Stimulated activated memory B cell treated with anti-CD40 and anti-IgM and Interleukin-4, amounts not matched to agents 10 μg/mL and 1 μg/mL and 100 μg/mL, for 72 hours (primary cell): ENCODE measurements at regions not wholly inside any gene's neighbourhood (a gene's known extent, or its start where the extent isn't known, plus 50 kb on each side); places are given as distances from the start of the nearest gene placed in this dataset.

Experiments
- ATAC-seq: fragments of 150-1000 bp; cut with Tn5 transposase; 2 replicates; pipeline ENCODE4 v1.10.0; 2021
- H3K27ac Mint-ChIP-seq: one replicate; pipeline ENCODE4 v1.8.0; 2022; ENCODE audit warnings: mild to moderate bottlenecking, mixed read lengths
- H3K27me3 Mint-ChIP-seq: one replicate; pipeline ENCODE4 v1.8.0; 2022; ENCODE audit warnings: mixed read lengths
- H3K36me3 Mint-ChIP-seq: one replicate; pipeline ENCODE4 v1.8.0; 2022; ENCODE audit warnings: mixed read lengths
- H3K4me1 Mint-ChIP-seq: one replicate; pipeline ENCODE4 v1.8.0; 2022; ENCODE audit warnings: mixed read lengths
- H3K4me3 Mint-ChIP-seq: one replicate; pipeline ENCODE4 v1.8.0; 2022; ENCODE audit warnings: mild to moderate bottlenecking, moderate library complexity, mixed read lengths
- H3K9me3 Mint-ChIP-seq: one replicate; pipeline ENCODE4 v1.8.0; 2022; ENCODE audit warnings: mixed read lengths

GRCh38 chr15:45919806-45920205 is 285.0 kb downstream of the SQOR start:
- Mint-ChIP-seq H3K9me3 (peaks cover 8% of the 10 kb centered on the region), H3K27me3 (no peaks in the 10 kb centered on the region), H3K4me1 (no peaks in the 10 kb centered on the region), H3K36me3 (no peaks in the 10 kb centered on the region), H3K4me3 (no peak overlapping the region), H3K27ac (no peak overlapping the region)
- ATAC-seq = no peak

- ATAC-seq = no peak
- H3K27me3 Mint-ChIP-seq = no peaks in the 10 kb centered on the region
- H3K27ac Mint-ChIP-seq = no peak overlapping the region
- H3K4me3 Mint-ChIP-seq = no peak overlapping the region
- no peaks in the 10 kb centered on the region for H3K4me1 Mint-ChIP-seq
- no peaks in the 10 kb centered on the region for H3K36me3 Mint-ChIP-seq
- H3K9me3 Mint-ChIP-seq = peaks cover 4% of the 10 kb centered on the region
Measured at GRCh38 chr15:45921376-45921775, 286.5 kb downstream of the SQOR start.

- Mint-ChIP-seq H3K4me1 (no peaks in the 10 kb centered on the region), H3K9me3 (no peaks in the 10 kb centered on the region), H3K4me3 (no peak overlapping the region), H3K27ac (no peak overlapping the region), H3K27me3 (no peaks in the 10 kb centered on the region), H3K36me3 (no peaks in the 10 kb centered on the region)
- no peak for ATAC-seq
Measured at GRCh38 chr15:45921978-45922377, 287.1 kb downstream of the SQOR start.

- no peak overlapping the region for H3K27ac Mint-ChIP-seq
- H3K9me3 Mint-ChIP-seq = no peaks in the 10 kb centered on the region
- H3K36me3 Mint-ChIP-seq = no peaks in the 10 kb centered on the region
- ATAC-seq = no peak
- no peak overlapping the region for H3K4me3 Mint-ChIP-seq
- no peaks in the 10 kb centered on the region for H3K4me1 Mint-ChIP-seq
- H3K27me3 Mint-ChIP-seq = peaks cover 7% of the 10 kb centered on the region
Measured at GRCh38 chr15:45941367-45941766, 306.5 kb downstream of the SQOR start.

- H3K9me3 Mint-ChIP-seq = no peaks in the 10 kb centered on the region
- H3K4me1 Mint-ChIP-seq = no peaks in the 10 kb centered on the region
- H3K4me3 Mint-ChIP-seq = no peak overlapping the region
- no peak overlapping the region for H3K27ac Mint-ChIP-seq
- ATAC-seq = no peak
- no peaks in the 10 kb centered on the region for H3K27me3 Mint-ChIP-seq
- H3K36me3 Mint-ChIP-seq = no peaks in the 10 kb centered on the region
Measured at GRCh38 chr15:45943240-45943639, 308.4 kb downstream of the SQOR start.

- Mint-ChIP-seq H3K9me3 (no peaks in the 10 kb centered on the region), H3K27me3 (no peaks in the 10 kb centered on the region), H3K27ac (no peak overlapping the region), H3K4me3 (no peak overlapping the region), H3K36me3 (no peaks in the 10 kb centered on the region), H3K4me1 (no peaks in the 10 kb centered on the region)
- no peak for ATAC-seq
Measured at GRCh38 chr15:45946111-45946510, 311.3 kb downstream of the SQOR start.

- H3K36me3 Mint-ChIP-seq = no peaks in the 10 kb centered on the region
- H3K4me1 Mint-ChIP-seq = no peaks in the 10 kb centered on the region
- no peak overlapping the region for H3K4me3 Mint-ChIP-seq
- H3K27me3 Mint-ChIP-seq = no peaks in the 10 kb centered on the region
- no peak overlapping the region for H3K27ac Mint-ChIP-seq
- no peak for ATAC-seq
- H3K9me3 Mint-ChIP-seq = no peaks in the 10 kb centered on the region
Measured at GRCh38 chr15:45948181-45948621, 313.4 kb downstream of the SQOR start.

- no peak overlapping the region for H3K4me3 Mint-ChIP-seq
- no peaks in the 10 kb centered on the region for H3K4me1 Mint-ChIP-seq
- H3K36me3 Mint-ChIP-seq = no peaks in the 10 kb centered on the region
- peaks cover 7% of the 10 kb centered on the region for H3K27me3 Mint-ChIP-seq
- no peak overlapping the region for H3K27ac Mint-ChIP-seq
- no peak for ATAC-seq
- peaks cover 18% of the 10 kb centered on the region for H3K9me3 Mint-ChIP-seq
Measured at GRCh38 chr15:45958924-45959323, 324.1 kb downstream of the SQOR start.

- Mint-ChIP-seq H3K4me1 (no peaks in the 10 kb centered on the region), H3K4me3 (no peak overlapping the region), H3K27me3 (no peaks in the 10 kb centered on the region), H3K9me3 (peaks cover 21% of the 10 kb centered on the region), H3K36me3 (no peaks in the 10 kb centered on the region), H3K27ac (no peak overlapping the region)
- ATAC-seq = no peak
Measured at GRCh38 chr15:45962733-45963132, 327.9 kb downstream of the SQOR start.

- no peak overlapping the region for H3K27ac Mint-ChIP-seq
- H3K36me3 Mint-ChIP-seq = no peaks in the 10 kb centered on the region
- no peak for ATAC-seq
- peaks cover 6% of the 10 kb centered on the region for H3K9me3 Mint-ChIP-seq
- H3K4me3 Mint-ChIP-seq = no peak overlapping the region
- H3K27me3 Mint-ChIP-seq = no peaks in the 10 kb centered on the region
- no peaks in the 10 kb centered on the region for H3K4me1 Mint-ChIP-seq
Measured at GRCh38 chr15:45970542-45970941, 335.7 kb downstream of the SQOR start.

GRCh38 chr15:45980366-45980765 is 345.5 kb downstream of the SQOR start:
- Mint-ChIP-seq H3K4me1 (no peaks in the 10 kb centered on the region), H3K4me3 (no peak overlapping the region), H3K36me3 (no peaks in the 10 kb centered on the region), H3K9me3 (no peaks in the 10 kb centered on the region), H3K27me3 (no peaks in the 10 kb centered on the region), H3K27ac (no peak overlapping the region)
- no peak for ATAC-seq

- no peak overlapping the region for H3K27ac Mint-ChIP-seq
- H3K9me3 Mint-ChIP-seq = peaks cover 3% of the 10 kb centered on the region
- H3K4me3 Mint-ChIP-seq = no peak overlapping the region
- no peak for ATAC-seq
- no peaks in the 10 kb centered on the region for H3K4me1 Mint-ChIP-seq
- no peaks in the 10 kb centered on the region for H3K36me3 Mint-ChIP-seq
- H3K27me3 Mint-ChIP-seq = no peaks in the 10 kb centered on the region
Measured at GRCh38 chr15:45981625-45982024, 346.8 kb downstream of the SQOR start.

GRCh38 chr15:45991863-45992262 is 357.0 kb downstream of the SQOR start:
- Mint-ChIP-seq H3K36me3 (no peaks in the 10 kb centered on the region), H3K4me3 (no peak overlapping the region), H3K9me3 (peaks cover 7% of the 10 kb centered on the region), H3K27me3 (no peaks in the 10 kb centered on the region), H3K27ac (no peak overlapping the region), H3K4me1 (no peaks in the 10 kb centered on the region)
- ATAC-seq = no peak

- no peaks in the 10 kb centered on the region for H3K27me3 Mint-ChIP-seq
- H3K4me1 Mint-ChIP-seq = no peaks in the 10 kb centered on the region
- ATAC-seq = no peak
- peaks cover 7% of the 10 kb centered on the region for H3K9me3 Mint-ChIP-seq
- no peak overlapping the region for H3K27ac Mint-ChIP-seq
- H3K36me3 Mint-ChIP-seq = no peaks in the 10 kb centered on the region
- H3K4me3 Mint-ChIP-seq = no peak overlapping the region
Measured at GRCh38 chr15:45993072-45993471, 358.2 kb downstream of the SQOR start.

GRCh38 chr15:45993508-45993907 is 358.7 kb downstream of the SQOR start:
- Mint-ChIP-seq H3K27ac (no peak overlapping the region), H3K9me3 (peaks cover 7% of the 10 kb centered on the region), H3K4me1 (no peaks in the 10 kb centered on the region), H3K27me3 (no peaks in the 10 kb centered on the region), H3K36me3 (no peaks in the 10 kb centered on the region), H3K4me3 (no peak overlapping the region)
- ATAC-seq = no peak

GRCh38 chr15:45995800-45996199 is 361.0 kb downstream of the SQOR start:
- Mint-ChIP-seq H3K4me3 (no peak overlapping the region), H3K9me3 (peaks cover 9% of the 10 kb centered on the region), H3K27me3 (no peaks in the 10 kb centered on the region), H3K27ac (no peak overlapping the region), H3K36me3 (no peaks in the 10 kb centered on the region), H3K4me1 (no peaks in the 10 kb centered on the region)
- no peak for ATAC-seq

- no peak overlapping the region for H3K27ac Mint-ChIP-seq
- no peak for ATAC-seq
- H3K9me3 Mint-ChIP-seq = peaks cover 44% of the 10 kb centered on the region
- H3K4me1 Mint-ChIP-seq = no peaks in the 10 kb centered on the region
- H3K4me3 Mint-ChIP-seq = no peak overlapping the region
- no peaks in the 10 kb centered on the region for H3K27me3 Mint-ChIP-seq
- H3K36me3 Mint-ChIP-seq = no peaks in the 10 kb centered on the region
Measured at GRCh38 chr15:46014532-46014931, 379.7 kb downstream of the SQOR start.
